Hepatocyte (in vitro differentiated cells): ENCODE measurements at regions not wholly inside any gene's neighbourhood (a gene's known extent, or its start where the extent isn't known, plus 50 kb on each side); places are given as distances from the start of the nearest gene placed in this dataset.
"Not testable (repeated sequence)": the region's sequence is repeated elsewhere in the genome, so short reads cannot be mapped to it uniquely, and the experiment has no call there.

Source experiments
- DNase-seq: peaks from one replicate; pipeline ENCODE4 v3.0.0-alpha.2; 2016; ENCODE audit warnings: low spot score
- H2AFZ ChIP-seq: fragments of 200-600 bp; sonication (generic); 2 replicates; pipeline ENCODE4 v1.6.0; 2016; ENCODE audit warnings: antibody characterized with exemption, mild to moderate bottlenecking
- H3K27ac ChIP-seq: fragments of 200-600 bp; sonication (generic); 2 replicates; pipeline ENCODE4 v1.5.1; 2016; ENCODE audit warnings: mild to moderate bottlenecking
- H3K27me3 ChIP-seq: fragments of 200-600 bp; sonication (generic); 2 replicates; pipeline ENCODE4 v1.6.1; 2016
- H3K36me3 ChIP-seq: fragments of 200-600 bp; sonication (generic); replicated peaks from 2 replicates; pipeline ENCODE4 v1.5.1; 2016; ENCODE audit warnings: low read depth; ENCODE audit not compliant: insufficient read depth
- H3K4me1 ChIP-seq: fragments of 200-600 bp; sonication (generic); 2 replicates; pipeline ENCODE4 v1.5.1; 2016; ENCODE audit warnings: mild to moderate bottlenecking, moderate library complexity; ENCODE audit not compliant: insufficient read depth
- H3K4me2 ChIP-seq: fragments of 200-600 bp; sonication (generic); 2 replicates; pipeline ENCODE4 v1.6.0; 2016
- H3K4me3 ChIP-seq: fragments of 200-600 bp; sonication (generic); 2 replicates; pipeline ENCODE4 v1.5.1; 2016; ENCODE audit warnings: mild to moderate bottlenecking
- H3K79me2 ChIP-seq: fragments of 200-600 bp; sonication (generic); 2 replicates; pipeline ENCODE4 v1.6.0; 2017; ENCODE audit warnings: mild to moderate bottlenecking
- H3K9me2 ChIP-seq: fragments of 200-600 bp; sonication (generic); replicated peaks from 2 replicates; pipeline ENCODE4 v1.6.0; 2017; ENCODE audit warnings: mild to moderate bottlenecking; ENCODE audit not compliant: insufficient read depth
- H3K9me3 ChIP-seq: fragments of 200-600 bp; sonication (generic); 2 replicates; pipeline ENCODE4 v1.5.1; 2016; ENCODE audit warnings: low read depth, mild to moderate bottlenecking
- H4K20me1 ChIP-seq: fragments of 200-600 bp; sonication (generic); 2 replicates; pipeline ENCODE4 v1.6.0; 2016; ENCODE audit warnings: mild to moderate bottlenecking; ENCODE audit not compliant: insufficient read depth, poor library complexity, severe bottlenecking
- WGBS: methylation state at CpG from one replicate; pipeline ENCODE4 v1.1.6; 2016; ENCODE audit warnings: low lambda C conversion rate; ENCODE audit errors: missing lambda C conversion rate; 5-methylcytosine and 5-hydroxymethylcytosine counted together

- not testable (repeated sequence) for H3K27ac ChIP-seq, H3K4me1 ChIP-seq, H4K20me1 ChIP-seq, H3K4me3 ChIP-seq, H3K9me3 ChIP-seq, DNase-seq, H3K27me3 ChIP-seq, H3K36me3 ChIP-seq, H3K4me2 ChIP-seq, H3K9me2 ChIP-seq, H3K79me2 ChIP-seq, H2AFZ ChIP-seq
- 80% methylated on average over 7 of the region's 7 CpGs for WGBS
Measured at GRCh38 chr16:29346796-29347580, 59.5 kb downstream of the NPIPB11 start.

DNA sequence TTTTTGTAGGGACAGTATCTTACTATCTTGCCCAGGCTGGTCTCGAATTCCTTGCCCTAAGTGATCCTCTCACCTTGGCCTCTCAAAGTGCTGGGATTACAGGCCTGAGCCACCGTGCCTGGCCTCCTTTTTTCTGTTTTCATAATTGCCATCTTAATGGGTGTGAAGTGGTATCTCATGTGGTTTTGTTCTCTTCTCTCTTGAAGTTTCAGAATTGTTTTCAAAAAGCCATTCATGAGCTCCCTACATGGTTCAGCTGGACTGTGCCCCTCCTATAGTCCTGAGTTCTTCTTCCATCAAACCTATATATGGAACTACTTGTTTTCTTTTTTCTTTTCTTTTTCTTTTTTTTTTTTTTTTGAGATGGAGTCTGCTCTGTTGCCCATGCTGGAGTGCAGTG is 60.3 kb downstream of the NPIPB11 start:
- 77% methylated on average over 1 of the region's 2 CpGs for WGBS
- not testable (repeated sequence) for DNase-seq

GRCh38 chr16:29342937-29343336 is 63.6 kb downstream of the NPIPB11 start:
- WGBS = 85% methylated on average over 4 of the region's 4 CpGs
- H3K79me2 ChIP-seq, H3K27ac ChIP-seq, H3K4me2 ChIP-seq, H2AFZ ChIP-seq, H3K9me2 ChIP-seq, H3K9me3 ChIP-seq, H3K27me3 ChIP-seq, H3K36me3 ChIP-seq, H3K4me3 ChIP-seq, H4K20me1 ChIP-seq, H3K4me1 ChIP-seq, DNase-seq: not testable (repeated sequence)

More for the DNA sequence above, 60.3 kb downstream of the NPIPB11 start:
- H3K9me2 ChIP-seq, H3K4me1 ChIP-seq, H3K27ac ChIP-seq, H3K27me3 ChIP-seq, H4K20me1 ChIP-seq, H3K36me3 ChIP-seq, H3K9me3 ChIP-seq, H3K4me3 ChIP-seq, H3K4me2 ChIP-seq, H3K79me2 ChIP-seq, H2AFZ ChIP-seq: not testable (repeated sequence)

GRCh38 chr16:29340779-29341438 is 65.6 kb downstream of the NPIPB11 start:
- H2AFZ ChIP-seq, H3K4me1 ChIP-seq, H4K20me1 ChIP-seq, H3K9me2 ChIP-seq, H3K4me3 ChIP-seq, H3K79me2 ChIP-seq, H3K36me3 ChIP-seq, H3K27me3 ChIP-seq, H3K27ac ChIP-seq, DNase-seq, H3K4me2 ChIP-seq, H3K9me3 ChIP-seq: not testable (repeated sequence)
- WGBS = 39% methylated on average over 8 of the region's 9 CpGs

DNA sequence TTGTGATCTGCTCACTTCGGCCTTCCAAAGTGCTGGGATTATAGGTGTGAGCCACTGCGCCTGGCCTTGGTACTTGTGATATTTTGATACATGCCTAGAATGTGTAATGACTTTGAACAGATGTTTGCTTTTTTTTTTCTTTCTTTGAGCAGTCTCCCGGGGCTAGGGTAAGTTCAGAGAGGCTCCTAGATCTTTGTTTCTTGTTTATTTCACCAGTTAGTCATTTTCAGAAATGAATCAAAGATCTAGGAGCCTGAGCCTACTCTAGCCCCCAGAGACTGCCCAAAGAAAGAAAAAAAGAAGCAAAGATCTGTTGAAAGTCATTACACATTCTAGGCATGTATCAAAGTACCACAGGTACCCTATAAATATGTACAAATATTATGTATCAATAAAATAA is 66.3 kb downstream of the NPIPB11 start:
- not testable (repeated sequence) for H3K4me2 ChIP-seq, H3K9me2 ChIP-seq, H3K79me2 ChIP-seq, H4K20me1 ChIP-seq, DNase-seq, H2AFZ ChIP-seq, H3K4me3 ChIP-seq, H3K36me3 ChIP-seq, H3K27ac ChIP-seq, H3K9me3 ChIP-seq, H3K27me3 ChIP-seq, H3K4me1 ChIP-seq
- 61% methylated on average over 3 of the region's 3 CpGs for WGBS

DNA sequence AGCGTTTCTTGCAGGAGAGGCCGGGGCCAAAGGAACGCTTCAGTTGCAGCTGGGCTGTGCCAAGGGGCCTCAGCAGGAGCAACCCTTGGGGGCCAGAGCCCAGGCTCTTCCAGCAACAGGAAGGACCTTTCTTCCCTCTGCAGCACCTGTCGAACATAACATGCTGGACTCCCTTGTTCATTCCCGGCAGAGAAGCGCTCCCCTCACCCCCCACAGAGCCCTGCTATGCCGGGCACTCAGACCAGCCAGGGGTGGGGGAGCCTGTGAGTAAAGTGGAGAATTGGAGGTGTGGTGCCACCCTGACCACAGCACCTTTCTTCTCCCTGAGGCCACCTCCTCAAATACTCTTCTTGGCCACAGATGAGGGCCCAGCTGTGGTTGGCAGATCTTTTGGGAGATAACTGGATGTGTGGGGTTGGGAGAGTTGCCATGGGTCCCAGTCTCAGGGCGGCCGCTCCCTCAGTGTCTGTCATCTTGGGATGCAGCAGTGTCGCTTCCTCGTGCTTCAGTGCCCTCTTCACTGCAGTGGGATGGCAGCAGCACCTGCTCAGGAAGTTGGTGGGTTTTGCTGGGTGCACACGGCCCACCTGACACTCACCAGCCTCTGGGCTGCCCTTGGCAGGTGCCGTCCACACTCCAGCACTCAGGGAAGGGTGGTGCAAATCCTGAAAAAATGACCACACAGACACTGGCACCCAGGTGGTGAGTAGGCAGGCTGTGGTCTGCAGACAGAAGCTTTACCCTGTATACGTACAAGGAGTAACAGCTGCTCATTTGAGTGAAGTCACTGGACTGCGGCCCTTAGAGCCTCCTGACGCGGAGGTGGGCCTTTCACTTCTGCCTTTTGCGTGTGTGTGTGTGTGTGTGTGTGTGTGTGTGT is 67.5 kb downstream of the NPIPB11 start:
- H3K27ac ChIP-seq, H4K20me1 ChIP-seq, DNase-seq, H3K27me3 ChIP-seq, H3K4me1 ChIP-seq, H3K4me3 ChIP-seq, H3K36me3 ChIP-seq, H3K4me2 ChIP-seq, H3K9me2 ChIP-seq, H2AFZ ChIP-seq, H3K9me3 ChIP-seq, H3K79me2 ChIP-seq: not testable (repeated sequence)
- 86% methylated on average over 18 of the region's 18 CpGs for WGBS

GRCh38 chr16:29337385-29337901 is 69.1 kb downstream of the NPIPB11 start:
- H3K9me2 ChIP-seq, H3K4me2 ChIP-seq, H4K20me1 ChIP-seq, H3K9me3 ChIP-seq, DNase-seq, H3K4me1 ChIP-seq, H3K27me3 ChIP-seq, H2AFZ ChIP-seq, H3K27ac ChIP-seq, H3K36me3 ChIP-seq, H3K79me2 ChIP-seq, H3K4me3 ChIP-seq: not testable (repeated sequence)
- 95% methylated on average over 18 of the region's 18 CpGs for WGBS

DNA sequence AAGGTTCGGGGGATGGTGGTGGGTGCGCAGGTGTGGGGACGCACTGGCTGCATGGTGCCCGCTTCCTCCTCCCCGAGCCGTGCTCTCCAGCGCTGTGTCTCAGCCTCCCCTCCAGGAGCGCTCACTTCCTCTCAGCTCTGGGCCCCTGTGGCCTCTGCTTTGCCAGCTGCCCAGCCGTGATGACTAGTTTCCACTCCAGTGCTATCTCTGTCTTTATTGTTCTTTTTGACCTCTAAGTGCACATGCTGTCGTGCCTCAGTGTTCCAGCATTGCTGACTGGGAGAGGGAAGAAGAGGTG is 71.0 kb downstream of the NPIPB11 start:
- not testable (repeated sequence) for H3K9me2 ChIP-seq, H3K36me3 ChIP-seq, H3K4me1 ChIP-seq, DNase-seq, H3K27me3 ChIP-seq, H3K9me3 ChIP-seq, H3K4me3 ChIP-seq, H3K27ac ChIP-seq, H4K20me1 ChIP-seq, H2AFZ ChIP-seq, H3K4me2 ChIP-seq, H3K79me2 ChIP-seq
- WGBS = 89% methylated on average over 10 of the region's 10 CpGs
